Nephron (organoid): ENCODE measurements at regions not wholly inside any gene's neighbourhood (a gene's known extent, or its start where the extent isn't known, plus 50 kb on each side); places are given as distances from the start of the nearest gene placed in this dataset.
"Not testable (repeated sequence)": the region's sequence is repeated elsewhere in the genome, so short reads cannot be mapped to it uniquely, and the experiment has no call there.

Experiments
- H3K27ac Mint-ChIP-seq, 3 experiments: 2 replicates each; pipeline ENCODE4 v1.8.0; 2020; ENCODE audit warnings: mixed read lengths in 3 of 3, mild to moderate bottlenecking in 2 of 3, moderate library complexity in 1 of 3
- H3K27me3 Mint-ChIP-seq: 2 replicates; pipeline ENCODE4 v1.8.0; 2021; ENCODE audit warnings: low read depth, mild to moderate bottlenecking, moderate library complexity, mixed read lengths
- H3K36me3 Mint-ChIP-seq: 2 replicates; pipeline ENCODE4 v1.8.0; 2020; ENCODE audit warnings: low read depth, mixed read lengths
- H3K4me1 Mint-ChIP-seq: 2 replicates; pipeline ENCODE4 v1.8.0; 2020; ENCODE audit warnings: mixed read lengths
- H3K4me3 Mint-ChIP-seq, 3 experiments: 2 replicates each; pipeline ENCODE4 v1.8.0; 2020; ENCODE audit warnings: mild to moderate bottlenecking in 3 of 3, mixed read lengths in 3 of 3, moderate library complexity in 2 of 3
- H3K9me3 Mint-ChIP-seq: 2 replicates; pipeline ENCODE4 v1.8.0; 2020; ENCODE audit warnings: mixed read lengths
- TF ChIP-seq, protein P1 (sequence below), 3 experiments: fragments of 200-600 bp; sonication (generic); IDR thresholded peaks; one replicate each; pipeline ENCODE4 v1.5.0; 2021; ENCODE audit warnings: antibody characterized with exemption in 3 of 3; ENCODE audit not compliant: unreplicated experiment in 3 of 3

DNA sequence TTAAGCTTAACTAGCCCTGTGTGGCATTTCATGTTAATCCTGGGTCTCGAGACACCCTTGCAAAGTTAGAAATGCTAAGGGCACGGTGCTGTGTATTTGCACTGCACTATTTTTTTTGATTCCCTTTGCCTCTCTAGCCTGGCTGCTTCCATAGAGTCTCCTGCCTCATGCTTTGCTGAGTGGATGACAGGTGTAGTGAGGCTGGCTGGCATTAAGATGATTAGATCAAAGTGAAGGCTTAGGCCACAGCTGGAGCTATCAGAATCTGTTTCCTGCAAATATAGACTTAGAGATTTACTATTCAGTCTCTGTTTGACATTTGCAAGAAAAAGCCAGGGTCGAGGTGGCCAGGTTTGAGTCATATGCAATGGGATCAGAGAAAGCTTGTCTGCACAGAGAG lies 791.1 kb downstream of the AACS start:
- no peaks in the 10 kb centered on the region for H3K27me3 Mint-ChIP-seq
- H3K27ac Mint-ChIP-seq, result no peak overlapping the region
- no peak overlapping the region for H3K4me3 Mint-ChIP-seq
- H3K4me1 Mint-ChIP-seq, result peaks cover 4% of the 10 kb centered on the region
- TF ChIP-seq, protein P1, sequence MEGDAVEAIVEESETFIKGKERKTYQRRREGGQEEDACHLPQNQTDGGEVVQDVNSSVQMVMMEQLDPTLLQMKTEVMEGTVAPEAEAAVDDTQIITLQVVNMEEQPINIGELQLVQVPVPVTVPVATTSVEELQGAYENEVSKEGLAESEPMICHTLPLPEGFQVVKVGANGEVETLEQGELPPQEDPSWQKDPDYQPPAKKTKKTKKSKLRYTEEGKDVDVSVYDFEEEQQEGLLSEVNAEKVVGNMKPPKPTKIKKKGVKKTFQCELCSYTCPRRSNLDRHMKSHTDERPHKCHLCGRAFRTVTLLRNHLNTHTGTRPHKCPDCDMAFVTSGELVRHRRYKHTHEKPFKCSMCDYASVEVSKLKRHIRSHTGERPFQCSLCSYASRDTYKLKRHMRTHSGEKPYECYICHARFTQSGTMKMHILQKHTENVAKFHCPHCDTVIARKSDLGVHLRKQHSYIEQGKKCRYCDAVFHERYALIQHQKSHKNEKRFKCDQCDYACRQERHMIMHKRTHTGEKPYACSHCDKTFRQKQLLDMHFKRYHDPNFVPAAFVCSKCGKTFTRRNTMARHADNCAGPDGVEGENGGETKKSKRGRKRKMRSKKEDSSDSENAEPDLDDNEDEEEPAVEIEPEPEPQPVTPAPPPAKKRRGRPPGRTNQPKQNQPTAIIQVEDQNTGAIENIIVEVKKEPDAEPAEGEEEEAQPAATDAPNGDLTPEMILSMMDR (IDR thresholded peaks at IDR 0.05; ENCODE audit: unreplicated experiment in 3 of 3), result no peak
- peaks cover 4% of the 10 kb centered on the region for H3K9me3 Mint-ChIP-seq
- no peaks in the 10 kb centered on the region for H3K36me3 Mint-ChIP-seq

DNA sequence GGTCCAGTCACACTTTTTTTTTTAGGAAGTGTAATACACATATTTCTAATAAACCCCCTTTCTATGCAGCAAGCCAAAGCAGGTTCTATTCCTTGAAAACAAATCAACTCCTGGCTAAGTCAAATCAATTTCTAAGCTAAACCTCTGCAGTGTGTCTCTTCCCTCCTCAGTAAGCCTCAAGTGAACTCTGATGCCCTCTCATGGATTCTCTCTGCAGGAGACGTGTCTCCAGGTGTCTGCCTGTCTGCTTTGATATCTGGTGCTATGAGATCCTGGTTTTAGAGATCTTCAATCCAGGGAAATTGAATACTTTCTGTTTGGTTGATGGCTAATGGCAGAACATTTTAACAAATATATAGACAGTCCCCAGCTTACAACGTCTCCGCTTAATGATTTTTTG lies 791.7 kb downstream of the AACS start:
- no peak overlapping the region for H3K4me3 Mint-ChIP-seq
- no peaks in the 10 kb centered on the region for H3K27me3 Mint-ChIP-seq
- no peaks in the 10 kb centered on the region for H3K36me3 Mint-ChIP-seq
- H3K27ac Mint-ChIP-seq, result no peak overlapping the region
- peaks cover 4% of the 10 kb centered on the region for H3K9me3 Mint-ChIP-seq
- H3K4me1 Mint-ChIP-seq, result peaks cover 4% of the 10 kb centered on the region
- TF ChIP-seq, protein P1 (IDR thresholded peaks at IDR 0.05; ENCODE audit: unreplicated experiment in 3 of 3), result no peak

GRCh38 chr12:125860672-125861288 lies 795.5 kb downstream of the AACS start:
- Mint-ChIP-seq H3K4me1 (peaks cover 4% of the 10 kb centered on the region), H3K27ac (no peak overlapping the region), H3K36me3 (no peaks in the 10 kb centered on the region), H3K27me3 (no peaks in the 10 kb centered on the region), H3K4me3 (no peak overlapping the region), H3K9me3 (peaks cover 12% of the 10 kb centered on the region)
- TF ChIP-seq, protein P1 (IDR thresholded peaks at IDR 0.05; ENCODE audit: unreplicated experiment in 3 of 3), result no peak

- no peaks in the 10 kb centered on the region for H3K27me3 Mint-ChIP-seq
Measured at GRCh38 chr12:125861299-125862281, 796.4 kb downstream of the AACS start.

DNA sequence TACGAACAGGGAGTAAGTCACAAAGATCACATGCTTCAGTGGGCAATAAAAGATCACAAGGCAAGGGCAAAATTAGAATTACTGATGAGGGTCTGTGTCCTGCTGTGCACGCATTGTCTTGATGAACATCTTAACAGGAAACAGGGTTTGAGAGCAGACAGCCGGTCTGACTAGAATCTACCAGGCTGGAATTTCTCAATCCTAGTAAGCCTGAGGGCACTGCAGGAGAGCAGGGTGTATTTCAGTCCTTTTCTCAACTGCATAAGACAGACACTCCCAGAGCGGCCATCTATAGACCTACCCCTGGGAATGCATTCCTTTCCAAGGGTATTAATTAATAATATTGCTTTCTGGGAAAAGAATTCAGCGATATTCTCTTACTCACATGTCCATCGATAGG lies 800.0 kb downstream of the AACS start:
- not testable (repeated sequence) for H3K27me3 Mint-ChIP-seq, H3K36me3 Mint-ChIP-seq, H3K4me1 Mint-ChIP-seq, H3K27ac Mint-ChIP-seq, H3K4me3 Mint-ChIP-seq
- H3K9me3 Mint-ChIP-seq, result peaks cover 12% of the 10 kb centered on the region

More at GRCh38 chr12:125861299-125862281, 796.4 kb downstream of the AACS start:
- Mint-ChIP-seq H3K4me1 (peaks cover under 1% of the 10 kb centered on the region), H3K4me3 (no peak overlapping the region), H3K27ac (no peak overlapping the region), H3K36me3 (no peaks in the 10 kb centered on the region), H3K9me3 (peaks cover 12% of the 10 kb centered on the region)
- TF ChIP-seq, protein P1 (IDR thresholded peaks at IDR 0.05; ENCODE audit: unreplicated experiment in 3 of 3), result no peak

DNA sequence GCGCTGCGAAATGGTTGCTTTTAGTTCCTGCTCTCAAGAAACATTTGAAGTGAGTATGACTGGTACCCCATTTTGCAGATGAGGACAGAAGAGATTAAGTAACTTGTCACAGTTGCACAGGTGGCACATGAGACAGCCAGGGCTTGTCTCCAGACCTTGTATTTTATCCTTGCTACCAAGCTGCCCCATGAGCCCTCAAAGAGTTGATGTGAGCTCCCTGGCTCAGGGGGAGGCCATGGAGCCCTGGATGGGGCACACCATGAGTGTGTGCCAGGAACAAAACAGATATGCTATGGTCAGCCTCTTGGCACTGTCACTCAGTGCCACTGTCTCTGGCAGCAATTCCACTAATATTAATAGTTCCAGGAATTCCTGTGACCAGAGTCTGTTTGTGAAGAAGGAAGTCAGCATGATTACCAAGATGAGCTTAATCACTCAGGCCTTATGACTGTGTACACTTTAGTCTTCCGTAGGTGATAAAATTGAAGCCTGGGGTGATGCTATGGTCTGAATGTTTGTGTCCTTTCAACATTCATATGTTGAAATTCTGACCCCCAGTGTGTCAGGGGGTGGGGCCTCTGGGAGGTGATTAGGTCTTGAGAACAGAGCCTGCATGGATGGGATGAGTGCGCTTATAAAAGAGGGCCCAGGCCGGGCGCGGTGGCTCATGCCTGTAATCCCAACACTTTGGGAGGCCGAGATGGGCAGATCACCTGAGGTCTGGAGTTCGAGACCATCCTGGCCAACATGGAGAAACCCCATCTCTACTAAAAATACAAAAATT lies 806.8 kb downstream of the AACS start:
- no peaks in the 10 kb centered on the region for H3K36me3 Mint-ChIP-seq
- no peak overlapping the region for H3K27ac Mint-ChIP-seq
- no peak overlapping the region for H3K4me3 Mint-ChIP-seq
- no peaks in the 10 kb centered on the region for H3K9me3 Mint-ChIP-seq
- no peaks in the 10 kb centered on the region for H3K27me3 Mint-ChIP-seq
- TF ChIP-seq, protein P1 (IDR thresholded peaks at IDR 0.05; ENCODE audit: unreplicated experiment in 3 of 3), result no peak
- H3K4me1 Mint-ChIP-seq, result no peaks in the 10 kb centered on the region
